ENCODE measurements at regions not wholly inside any gene's neighbourhood (a gene's known extent, or its start where the extent isn't known, plus 50 kb on each side); places are given as distances from the start of the nearest gene placed in this dataset.

DNA sequence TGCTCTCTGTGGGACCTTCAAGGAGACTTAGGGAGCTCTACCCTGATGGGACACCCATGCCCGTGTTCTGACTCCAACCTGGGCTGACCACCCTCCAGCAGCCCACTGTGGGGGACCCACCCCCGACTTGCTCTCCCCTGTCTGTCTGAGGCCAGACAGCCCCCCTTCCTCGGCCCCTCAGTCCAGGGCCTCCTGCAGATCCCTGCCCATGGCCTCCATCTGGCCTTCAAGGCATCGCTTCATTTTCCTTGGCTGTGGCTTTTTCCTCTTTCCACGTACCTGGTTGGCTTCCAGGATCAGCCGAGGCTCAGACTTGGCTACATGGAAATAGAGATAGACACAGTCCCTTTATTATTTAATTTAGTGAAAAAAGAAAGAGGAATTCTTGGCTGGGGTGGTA is 290.0 kb downstream of the CYP26B1 start:
- no peak for TF ChIP-seq CTCF (IDR thresholded peaks at IDR 0.05; ENCODE audit: low read depth, low read length)
- Histone ChIP-seq H3K9me3 (no peaks in the 10 kb centered on the region), H3K36me3 (no peaks in the 10 kb centered on the region), H3K4me1 (no peaks in the 10 kb centered on the region), H3K4me3 (ENCODE audit: low read depth, low read length) (no peak overlapping the region), H3K27me3 (no peaks in the 10 kb centered on the region)
- no peak for DNase-seq

- DNase-seq = no peak
- Histone ChIP-seq H3K36me3 (no peaks in the 10 kb centered on the region), H3K4me3 (ENCODE audit: low read depth, low read length) (no peak overlapping the region), H3K27me3 (no peaks in the 10 kb centered on the region), H3K4me1 (no peaks in the 10 kb centered on the region), H3K9me3 (no peaks in the 10 kb centered on the region)
- TF ChIP-seq CTCF (IDR thresholded peaks at IDR 0.05; ENCODE audit: low read depth, low read length) = no peak
Observed at GRCh38 chr2:71856773-71857525, 290.7 kb downstream of the CYP26B1 start.

- no peaks in the 10 kb centered on the region for H3K36me3 ChIP-seq
- no peak for DNase-seq
- H3K4me1 ChIP-seq = no peaks in the 10 kb centered on the region
- TF ChIP-seq CTCF (IDR thresholded peaks at IDR 0.05; ENCODE audit: low read depth, low read length) = no peak
- H3K27me3 ChIP-seq = no peaks in the 10 kb centered on the region
- no peak overlapping the region for H3K4me3 ChIP-seq (ENCODE audit: low read depth, low read length)
- no peaks in the 10 kb centered on the region for H3K9me3 ChIP-seq
Observed at GRCh38 chr2:71853858-71854257, 293.8 kb downstream of the CYP26B1 start.

DNA sequence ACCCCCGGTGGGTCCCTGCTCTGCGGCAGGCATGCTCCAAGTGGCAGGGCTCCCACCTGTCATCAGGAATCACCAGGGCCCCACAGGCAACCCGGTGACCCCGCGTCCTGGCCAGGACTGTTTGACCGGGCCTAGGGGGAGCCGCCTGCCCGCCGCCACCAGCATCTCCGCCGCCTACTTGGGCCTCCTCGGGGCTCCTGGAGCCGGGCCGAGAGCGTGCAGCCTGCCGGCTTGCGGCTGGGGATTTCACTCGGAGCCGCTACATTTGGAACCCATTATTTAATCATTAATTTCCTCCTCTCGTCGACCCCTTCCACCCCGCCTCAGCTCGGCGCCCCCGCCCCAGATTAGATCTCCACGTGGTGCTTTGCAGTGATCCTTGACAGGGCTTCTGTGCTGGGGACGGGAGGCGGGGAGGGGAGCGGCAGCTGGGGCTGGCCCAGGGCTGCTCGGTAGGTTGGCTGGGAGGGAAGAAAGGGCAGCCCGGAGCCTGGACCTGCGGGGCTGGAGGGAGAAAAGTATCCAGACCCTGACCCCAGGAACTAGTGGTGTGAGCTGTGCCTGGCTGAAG is 295.4 kb downstream of the CYP26B1 start:
- Histone ChIP-seq H3K4me3 (ENCODE audit: low read depth, low read length) (no peak overlapping the region), H3K27me3 (no peaks in the 10 kb centered on the region), H3K4me1 (no peaks in the 10 kb centered on the region), H3K9me3 (no peaks in the 10 kb centered on the region), H3K36me3 (no peaks in the 10 kb centered on the region)
- no peak for TF ChIP-seq CTCF (IDR thresholded peaks at IDR 0.05; ENCODE audit: low read depth, low read length)
- peak; percentile 36 for DNase-seq

GRCh38 chr2:71851094-71851750 is 296.4 kb downstream of the CYP26B1 start:
- TF ChIP-seq CTCF (IDR thresholded peaks at IDR 0.05; ENCODE audit: low read depth, low read length) = no peak
- Histone ChIP-seq H3K27me3 (no peaks in the 10 kb centered on the region), H3K9me3 (no peaks in the 10 kb centered on the region), H3K4me3 (ENCODE audit: low read depth, low read length) (no peak overlapping the region), H3K36me3 (no peaks in the 10 kb centered on the region), H3K4me1 (no peaks in the 10 kb centered on the region)
- no peak for DNase-seq

DNA sequence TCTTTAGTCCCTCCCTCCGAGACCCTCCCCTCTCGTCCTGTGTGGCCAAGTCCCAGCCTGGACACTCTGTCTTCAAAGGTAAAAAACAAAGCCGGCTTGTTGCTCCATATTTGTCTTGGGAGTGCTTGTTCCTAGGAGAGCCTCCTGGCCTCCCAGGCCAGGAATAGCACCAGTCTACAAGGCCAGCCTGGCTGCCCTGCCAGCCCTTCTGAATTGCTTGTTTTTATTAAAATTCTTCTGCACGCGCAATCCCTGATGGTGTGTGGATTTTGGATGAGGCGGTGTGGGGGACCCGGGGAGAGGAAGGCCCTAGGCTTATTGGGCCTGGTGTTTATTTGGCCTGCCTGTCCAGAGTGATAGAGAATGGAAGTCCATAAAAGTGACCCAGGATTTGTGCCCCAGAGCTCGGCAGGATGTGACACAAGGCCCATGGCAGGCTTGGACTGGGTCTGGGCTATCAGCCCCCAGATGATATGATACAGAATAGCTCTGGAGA is 297.3 kb downstream of the CYP26B1 start:
- no peaks in the 10 kb centered on the region for H3K36me3 ChIP-seq
- H3K4me1 ChIP-seq = no peaks in the 10 kb centered on the region
- no peaks in the 10 kb centered on the region for H3K9me3 ChIP-seq
- TF ChIP-seq CTCF (IDR thresholded peaks at IDR 0.05; ENCODE audit: low read depth, low read length) = no peak
- no peak overlapping the region for H3K4me3 ChIP-seq (ENCODE audit: low read depth, low read length)
- no peaks in the 10 kb centered on the region for H3K27me3 ChIP-seq
- DNase-seq = no peak

Measured in BE2C (cell line).